Vagina (tissue), 2 donors: ENCODE measurements at regions not wholly inside any gene's neighbourhood (a gene's known extent, or its start where the extent isn't known, plus 50 kb on each side); places are given as distances from the start of the nearest gene placed in this dataset.
"Not testable (repeated sequence)": the region's sequence is repeated elsewhere in the genome, so short reads cannot be mapped to it uniquely, and the experiment has no call there.

ENCODE experiments used
- DNase-seq, 2 donors: peaks; one replicate each; pipeline ENCODE4 v3.0.0-alpha.2; 2017; ENCODE audit errors: extremely low spot score in 2 of 2
- H3K27ac ChIP-seq: fragments of 200-600 bp; sonication (generic); one replicate; pipeline ENCODE4 v1.5.1; 2019
- H3K27me3 ChIP-seq: fragments of 200-600 bp; sonication (generic); one replicate; pipeline ENCODE4 v1.5.1; 2019
- H3K36me3 ChIP-seq, 2 donors: fragments of 200-600 bp; sonication (generic); one replicate each; pipeline ENCODE4 v1.5.1; 2017 to 2019
- H3K4me1 ChIP-seq: fragments of 200-600 bp; sonication (generic); one replicate; pipeline ENCODE4 v1.5.1; 2019
- H3K4me3 ChIP-seq, 2 donors: fragments of 200-600 bp; sonication (generic); 1 replicate in 1 of 2; 2 replicates in 1 of 2; pipeline ENCODE4 v1.5.1; 2016 to 2019
- H3K9me3 ChIP-seq: fragments of 200-600 bp; sonication (generic); one replicate; pipeline ENCODE4 v1.5.1; 2019
- CTCF ChIP-seq, 3 experiments: fragments of 450-650 bp in 2 of 3; fragments of 200-600 bp in 1 of 3; sonication (generic) in 1 of 3; IDR thresholded peaks; one replicate each; pipeline ENCODE4 v1.5.1; 2017 to 2019; ENCODE audit warnings: antibody characterized with exemption in 3 of 3, mild to moderate bottlenecking in 2 of 3, moderate library complexity in 2 of 3
- POLR2A ChIP-seq, 2 donors: fragments of 450-650 bp; IDR thresholded peaks; one replicate each; pipeline ENCODE4 v1.6.1; 2017; ENCODE audit warnings: antibody characterized with exemption in 2 of 2, mild to moderate bottlenecking in 2 of 2, moderate library complexity in 2 of 2
- POLR2AphosphoS5 ChIP-seq, 2 donors: sonication (generic); formaldehyde crosslinking; IDR thresholded peaks; one replicate each; pipeline ENCODE4 v1.9.0; 2017; ENCODE audit warnings: antibody characterized with exemption in 2 of 2, mild to moderate bottlenecking in 2 of 2, low read depth in 1 of 2; ENCODE audit not compliant: insufficient read depth in 1 of 2
- intact Hi-C: fragments of 100-400 bp; cut with DNase I; formaldehyde crosslinking; loops from one replicate; pipeline ENCODE4 v1.15.1; 2023

GRCh38 chr2:207230261-207231105 lies 64.7 kb upstream of the KLF7 start:
- Histone ChIP-seq H3K27me3 (no peaks in the 10 kb centered on the region), H3K36me3 (no peaks in the 10 kb centered on the region), H3K4me3 (no peak overlapping the region), H3K27ac (no peak overlapping the region), H3K4me1 (peaks cover 17% of the 10 kb centered on the region), H3K9me3 (no peaks in the 10 kb centered on the region)
- intact Hi-C loops = loop anchor here (10.0 kb wide), 1 partner anchor 66 kb away; the partner anchor contains the start of gene KLF7
- TF ChIP-seq CTCF (IDR thresholded peaks at IDR 0.05) = peak in 1 of 3 experiments; percentile 17
- no peak for TF ChIP-seq POLR2A (IDR thresholded peaks at IDR 0.05)
- DNase-seq = no peak

GRCh38 chr2:207231106-207231865 lies 65.5 kb upstream of the KLF7 start:
- DNase-seq = no peak
- peaks cover 17% of the 10 kb centered on the region for H3K4me1 ChIP-seq
- H3K27me3 ChIP-seq = no peaks in the 10 kb centered on the region
- H3K27ac ChIP-seq = no peak overlapping the region
- TF ChIP-seq CTCF (IDR thresholded peaks at IDR 0.05) = no peak
- no peak for TF ChIP-seq POLR2A (IDR thresholded peaks at IDR 0.05)
- no peak for TF ChIP-seq POLR2AphosphoS5 (IDR thresholded peaks at IDR 0.05; ENCODE audit: insufficient read depth in 1 of 2, low read depth in 1 of 2)
- H3K9me3 ChIP-seq = no peaks in the 10 kb centered on the region
- intact Hi-C loops = loop anchor here (10.0 kb wide), 1 partner anchor 66 kb away; the partner anchor contains the start of gene KLF7
- no peak overlapping the region for H3K4me3 ChIP-seq
- H3K36me3 ChIP-seq = no peaks in the 10 kb centered on the region

- H3K27ac ChIP-seq = no peak overlapping the region
- no peaks in the 10 kb centered on the region for H3K9me3 ChIP-seq
- no peak for DNase-seq
- H3K27me3 ChIP-seq = no peaks in the 10 kb centered on the region
- TF ChIP-seq CTCF (IDR thresholded peaks at IDR 0.05) = no peak
- no peak for TF ChIP-seq POLR2AphosphoS5 (IDR thresholded peaks at IDR 0.05; ENCODE audit: insufficient read depth in 1 of 2, low read depth in 1 of 2)
- no peak for TF ChIP-seq POLR2A (IDR thresholded peaks at IDR 0.05)
- H3K4me3 ChIP-seq = no peak overlapping the region
- H3K36me3 ChIP-seq = no peaks in the 10 kb centered on the region
- peaks cover 16% of the 10 kb centered on the region for H3K4me1 ChIP-seq
- intact Hi-C loops = loop anchor here (10.0 kb wide), 1 partner anchor 67 kb away; the partner anchor contains the start of gene KLF7
These were observed 66.2 kb upstream of the KLF7 start for GRCh38 chr2:207231967-207232366.

- not testable (repeated sequence) for H3K27me3 ChIP-seq, H3K36me3 ChIP-seq, H3K4me3 ChIP-seq, H3K27ac ChIP-seq, H3K9me3 ChIP-seq, H3K4me1 ChIP-seq, DNase-seq
- intact Hi-C loops = loop anchor here (10.0 kb wide), 1 partner anchor 68 kb away; the partner anchor contains the start of gene KLF7
These were observed 67.4 kb upstream of the KLF7 start for GRCh38 chr2:207233141-207233540.

- Histone ChIP-seq H3K4me1 (peaks cover 6% of the 10 kb centered on the region), H3K27me3 (no peaks in the 10 kb centered on the region), H3K27ac (no peak overlapping the region), H3K4me3 (no peak overlapping the region), H3K36me3 (no peaks in the 10 kb centered on the region), H3K9me3 (no peaks in the 10 kb centered on the region)
- DNase-seq = no peak
- intact Hi-C loops = loop anchor here (10.0 kb wide), 1 partner anchor 69 kb away; the partner anchor contains the start of gene KLF7
- no peak for TF ChIP-seq POLR2A (IDR thresholded peaks at IDR 0.05)
- TF ChIP-seq CTCF (IDR thresholded peaks at IDR 0.05) = no peak
- no peak for TF ChIP-seq POLR2AphosphoS5 (IDR thresholded peaks at IDR 0.05; ENCODE audit: insufficient read depth in 1 of 2, low read depth in 1 of 2)
These were observed 68.0 kb upstream of the KLF7 start for GRCh38 chr2:207233731-207234130.
